Activated T-helper 9 cell treated with anti-CD3 and anti-CD28 coated beads, Interleukin-2, amount 50 U/mL, for 16 hours (primary cell): ENCODE measurements at regions not wholly inside any gene's neighbourhood (a gene's known extent, or its start where the extent isn't known, plus 50 kb on each side); places are given as distances from the start of the nearest gene placed in this dataset.
"Not testable (repeated sequence)": the region's sequence is repeated elsewhere in the genome, so short reads cannot be mapped to it uniquely, and the experiment has no call there.

Source experiments
- DNase-seq: peaks from one replicate; pipeline ENCODE4 v3.0.0-alpha.2; 2020; ENCODE audit warnings: low read depth

GRCh38 chrX:38940547-38940946 lies 139.3 kb downstream of the MID1IP1 start:
- DNase-seq: no peak

- DNase-seq: no peak
Observed at GRCh38 chrX:38941675-38942074, 140.4 kb downstream of the MID1IP1 start.

GRCh38 chrX:38943120-38943519 lies 141.9 kb downstream of the MID1IP1 start:
- no peak for DNase-seq

GRCh38 chrX:38948046-38948445 lies 146.8 kb downstream of the MID1IP1 start:
- no peak for DNase-seq

GRCh38 chrX:38954520-38954919 lies 153.3 kb downstream of the MID1IP1 start:
- no peak for DNase-seq

- DNase-seq: no peak
Observed at GRCh38 chrX:38959736-38960135, 158.5 kb downstream of the MID1IP1 start.

GRCh38 chrX:38960137-38960536 lies 158.9 kb downstream of the MID1IP1 start:
- DNase-seq: no peak

- no peak for DNase-seq
Observed at GRCh38 chrX:38961936-38962335, 160.7 kb downstream of the MID1IP1 start.

GRCh38 chrX:38963244-38963643 lies 162.0 kb downstream of the MID1IP1 start:
- DNase-seq: not testable (repeated sequence)

GRCh38 chrX:38965888-38966287 lies 164.6 kb downstream of the MID1IP1 start:
- no peak for DNase-seq

GRCh38 chrX:38968344-38969216 lies 167.3 kb downstream of the MID1IP1 start:
- DNase-seq: no peak

GRCh38 chrX:38970074-38970473 lies 168.8 kb downstream of the MID1IP1 start:
- DNase-seq: no peak

GRCh38 chrX:38970845-38971244 lies 169.6 kb downstream of the MID1IP1 start:
- DNase-seq: no peak

GRCh38 chrX:38973322-38973721 lies 172.1 kb downstream of the MID1IP1 start:
- no peak for DNase-seq

- DNase-seq: no peak
Observed at GRCh38 chrX:38974542-38974941, 173.3 kb downstream of the MID1IP1 start.

- no peak for DNase-seq
Observed at GRCh38 chrX:38975368-38975942, 174.2 kb downstream of the MID1IP1 start.

- no peak for DNase-seq
Observed at GRCh38 chrX:38982370-38982769, 181.1 kb downstream of the MID1IP1 start.

- no peak for DNase-seq
Observed at GRCh38 chrX:38982843-38983242, 181.6 kb downstream of the MID1IP1 start.

- no peak for DNase-seq
Observed at GRCh38 chrX:38985375-38985774, 184.1 kb downstream of the MID1IP1 start.

- DNase-seq: no peak
Observed at GRCh38 chrX:38985945-38986344, 184.7 kb downstream of the MID1IP1 start.

GRCh38 chrX:38986586-38986985 lies 185.3 kb downstream of the MID1IP1 start:
- DNase-seq: no peak

GRCh38 chrX:38987198-38987651 lies 186.0 kb downstream of the MID1IP1 start:
- DNase-seq: no peak

- DNase-seq: no peak
Observed at GRCh38 chrX:38988301-38988700, 187.0 kb downstream of the MID1IP1 start.

GRCh38 chrX:38989076-38989475 lies 187.8 kb downstream of the MID1IP1 start:
- no peak for DNase-seq
